GM23338 (cell line): ENCODE measurements at regions not wholly inside any gene's neighbourhood (a gene's known extent, or its start where the extent isn't known, plus 50 kb on each side); places are given as distances from the start of the nearest gene placed in this dataset.

ENCODE experiments used
- ATAC-seq: fragments of 200-7000 bp; cut with Tn5 transposase; 3 replicates; pipeline ENCODE4 v1.9.1; 2020
- DNase-seq: peaks from one replicate; pipeline ENCODE4 v3.0.0-alpha.2; 2015; ENCODE audit warnings: low spot score
- H2AFZ ChIP-seq: fragments of 200-600 bp; sonication (generic); 2 replicates; pipeline ENCODE4 v1.8.0; 2016; ENCODE audit warnings: antibody characterized with exemption, mild to moderate bottlenecking, moderate library complexity
- H3F3A ChIP-seq: fragments of 200-600 bp; sonication (generic); replicated peaks from 2 replicates; pipeline ENCODE4 v1.8.0; 2017; ENCODE audit warnings: antibody characterized with exemption, mixed run types, low read depth
- H3K27ac ChIP-seq: fragments of 200-600 bp; sonication (generic); 2 replicates; pipeline ENCODE4 v1.6.1; 2016; ENCODE audit warnings: low read depth
- H3K27me3 ChIP-seq: fragments of 200-600 bp; sonication (generic); 2 replicates; pipeline ENCODE4 v1.8.0; 2016; ENCODE audit warnings: mild to moderate bottlenecking, mixed run types, moderate library complexity; ENCODE audit not compliant: insufficient read depth
- H3K36me3 ChIP-seq: fragments of 200-600 bp; sonication (generic); 2 replicates; pipeline ENCODE4 v1.8.0; 2016; ENCODE audit warnings: mild to moderate bottlenecking; ENCODE audit not compliant: insufficient read depth
- H3K4me1 ChIP-seq: fragments of 200-600 bp; sonication (generic); 2 replicates; pipeline ENCODE4 v1.8.0; 2016; ENCODE audit warnings: mild to moderate bottlenecking, moderate library complexity; ENCODE audit not compliant: insufficient read depth
- H3K4me2 ChIP-seq: fragments of 200-600 bp; sonication (generic); 2 replicates; pipeline ENCODE4 v1.7.1; 2017; ENCODE audit warnings: mixed run types
- H3K4me3 ChIP-seq: fragments of 200-600 bp; sonication (generic); 2 replicates; pipeline ENCODE4 v1.6.1; 2016; ENCODE audit warnings: mixed run types
- H3K79me2 ChIP-seq: fragments of 200-600 bp; sonication (generic); replicated peaks from 2 replicates; pipeline ENCODE4 v1.8.0; 2017; ENCODE audit warnings: mild to moderate bottlenecking; ENCODE audit not compliant: insufficient read depth
- H3K9me2 ChIP-seq: fragments of 200-600 bp; sonication (generic); 2 replicates; pipeline ENCODE4 v1.8.0; 2017; ENCODE audit not compliant: insufficient read depth
- H4K20me1 ChIP-seq: fragments of 200-600 bp; sonication (generic); replicated peaks from 2 replicates; pipeline ENCODE4 v1.8.0; 2017; ENCODE audit warnings: mild to moderate bottlenecking; ENCODE audit not compliant: insufficient read depth
- H3K27ac Mint-ChIP-seq: 2 replicates; pipeline ENCODE4 v1.8.0; 2020; ENCODE audit warnings: inconsistent platforms, mild to moderate bottlenecking, moderate library complexity, mixed read lengths
- H3K27me3 Mint-ChIP-seq: 3 replicates; pipeline ENCODE4 v1.8.0; 2022; ENCODE audit warnings: low read depth, mild to moderate bottlenecking, moderate library complexity, mixed read lengths, inconsistent platforms; ENCODE audit not compliant: insufficient read depth, poor library complexity
- H3K36me3 Mint-ChIP-seq: 3 replicates; pipeline ENCODE4 v1.8.0; 2021; ENCODE audit warnings: low read depth, mild to moderate bottlenecking, inconsistent platforms, moderate library complexity, mixed read lengths
- H3K4me1 Mint-ChIP-seq: 3 replicates; pipeline ENCODE4 v1.8.0; 2020; ENCODE audit warnings: mild to moderate bottlenecking, inconsistent platforms, mixed read lengths
- H3K4me3 Mint-ChIP-seq: 3 replicates; pipeline ENCODE4 v1.8.0; 2021; ENCODE audit warnings: moderate library complexity, mild to moderate bottlenecking, inconsistent platforms, mixed read lengths
- H3K9me3 Mint-ChIP-seq: 3 replicates; pipeline ENCODE4 v1.8.0; 2020; ENCODE audit warnings: moderate library complexity, mild to moderate bottlenecking, inconsistent platforms, mixed read lengths
- CREB1 ChIP-seq: fragments of 250-450 bp; sonication (Bioruptor Pico); IDR thresholded peaks from 2 replicates; pipeline ENCODE4 v1.5.0; 2020; ENCODE audit warnings: low read depth, mild to moderate bottlenecking, moderate library complexity
- CTCF ChIP-seq, 2 experiments: fragments of 200-600 bp in 1 of 2; sonication (generic) in 1 of 2; conservative IDR thresholded peaks; 2 replicates each; pipeline versions ENCODE4 v1.5.1 to v1.6.1; 2016 to 2017; ENCODE audit warnings: antibody characterized with exemption in 2 of 2, low read depth in 2 of 2, mild to moderate bottlenecking in 2 of 2, moderate library complexity in 1 of 2
- EZH2 ChIP-seq: fragments of 200-600 bp; sonication (generic); IDR thresholded peaks from one replicate; pipeline ENCODE4 v1.8.0; 2017; ENCODE audit warnings: antibody characterized with exemption, mild to moderate bottlenecking, low read depth; ENCODE audit not compliant: unreplicated experiment
- EZH2phosphoT487 ChIP-seq: fragments of 200-600 bp; sonication (generic); IDR thresholded peaks from one replicate; pipeline ENCODE4 v1.8.1; 2018; ENCODE audit warnings: antibody characterized with exemption; ENCODE audit not compliant: unreplicated experiment
- JUNB ChIP-seq: IDR thresholded peaks from one replicate; pipeline ENCODE4 v1.6.1; 2016; ENCODE audit warnings: antibody characterized with exemption; ENCODE audit not compliant: unreplicated experiment
- NANOG ChIP-seq: IDR thresholded peaks from 2 replicates; pipeline ENCODE4 v1.6.1; 2016; ENCODE audit warnings: antibody characterized with exemption, borderline replicate concordance
- POLR2AphosphoS5 ChIP-seq: IDR thresholded peaks from 2 replicates; pipeline ENCODE4 v1.6.1; 2016; ENCODE audit warnings: antibody characterized with exemption, low read depth
- STAT1 ChIP-seq: IDR thresholded peaks from one replicate; pipeline ENCODE4 v1.6.1; 2016; ENCODE audit warnings: antibody characterized with exemption; ENCODE audit not compliant: unreplicated experiment
- ZNF114 ChIP-seq: fragments of 250-450 bp; sonication (Bioruptor Pico); IDR thresholded peaks from 2 replicates; pipeline ENCODE4 v1.5.0; 2020; ENCODE audit warnings: mild to moderate bottlenecking, moderate library complexity
- ZNF331 ChIP-seq: fragments of 250-450 bp; sonication (Bioruptor Pico); IDR thresholded peaks from 2 replicates; pipeline ENCODE4 v1.5.0; 2020; ENCODE audit warnings: low read depth, mild to moderate bottlenecking, moderate library complexity
- ZNF462 ChIP-seq: fragments of 250-450 bp; sonication (Bioruptor Pico); IDR thresholded peaks from 2 replicates; pipeline ENCODE4 v1.5.0; 2020; ENCODE audit warnings: mild to moderate bottlenecking, moderate library complexity
- TF ChIP-seq, protein P1 (sequence below): IDR thresholded peaks from one replicate; pipeline ENCODE4 v1.6.1; 2018; ENCODE audit warnings: antibody characterized with exemption; ENCODE audit not compliant: unreplicated experiment
- TF ChIP-seq, protein P2 (sequence below): IDR thresholded peaks from 2 replicates; pipeline ENCODE4 v1.6.1; 2016; ENCODE audit warnings: antibody characterized with exemption

DNA sequence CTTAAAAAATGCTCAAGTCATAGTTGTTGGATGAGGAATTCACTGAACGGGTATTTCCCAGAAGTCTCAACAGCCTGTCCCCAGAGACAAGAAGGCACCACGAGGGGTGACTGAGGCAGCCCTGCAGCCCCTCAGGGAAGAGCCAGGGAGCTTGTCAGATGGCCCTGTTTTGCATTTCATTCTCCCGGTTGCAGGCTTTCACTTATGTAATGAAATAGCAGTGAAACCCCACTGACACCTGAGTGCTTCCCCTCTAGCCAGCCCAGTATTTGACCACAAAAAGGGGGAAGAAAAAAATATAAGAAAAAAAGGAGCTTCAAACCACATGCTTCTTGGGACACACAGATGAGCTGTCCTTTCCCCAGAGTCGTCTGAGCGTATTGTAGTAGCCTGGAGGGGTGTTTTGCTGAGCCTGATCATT lies 75.3 kb upstream of the IL12B start:
- Histone ChIP-seq H3K27ac (no peak overlapping the region), H3K27me3 (no peaks in the 10 kb centered on the region), H3K9me2 (no peaks in the 10 kb centered on the region), H3K4me1 (no peaks in the 10 kb centered on the region), H3K4me2 (no peak overlapping the region), H4K20me1 (no peaks in the 10 kb centered on the region), H3K36me3 (no peaks in the 10 kb centered on the region), H3K79me2 (no peaks in the 10 kb centered on the region), H3K4me3 (no peak overlapping the region), H2AFZ (no peak overlapping the region), H3F3A (no peaks in the 10 kb centered on the region)
- H3K27ac Mint-ChIP-seq: no peak overlapping the region
- H3K36me3 Mint-ChIP-seq: no peaks in the 10 kb centered on the region
- no peak overlapping the region for H3K4me3 Mint-ChIP-seq
- TF ChIP-seq ZNF114 (CRISPR knock-in tag): no peak
- TF ChIP-seq CREB1 (CRISPR knock-in tag): no peak
- TF ChIP-seq CTCF (conservative IDR thresholded peaks at IDR 0.05; ENCODE audit: low read depth in 2 of 2): no peak
- no peak for TF ChIP-seq JUNB
- TF ChIP-seq POLR2AphosphoS5: no peak
- TF ChIP-seq ZNF331: no peak
- TF ChIP-seq, protein P1, sequence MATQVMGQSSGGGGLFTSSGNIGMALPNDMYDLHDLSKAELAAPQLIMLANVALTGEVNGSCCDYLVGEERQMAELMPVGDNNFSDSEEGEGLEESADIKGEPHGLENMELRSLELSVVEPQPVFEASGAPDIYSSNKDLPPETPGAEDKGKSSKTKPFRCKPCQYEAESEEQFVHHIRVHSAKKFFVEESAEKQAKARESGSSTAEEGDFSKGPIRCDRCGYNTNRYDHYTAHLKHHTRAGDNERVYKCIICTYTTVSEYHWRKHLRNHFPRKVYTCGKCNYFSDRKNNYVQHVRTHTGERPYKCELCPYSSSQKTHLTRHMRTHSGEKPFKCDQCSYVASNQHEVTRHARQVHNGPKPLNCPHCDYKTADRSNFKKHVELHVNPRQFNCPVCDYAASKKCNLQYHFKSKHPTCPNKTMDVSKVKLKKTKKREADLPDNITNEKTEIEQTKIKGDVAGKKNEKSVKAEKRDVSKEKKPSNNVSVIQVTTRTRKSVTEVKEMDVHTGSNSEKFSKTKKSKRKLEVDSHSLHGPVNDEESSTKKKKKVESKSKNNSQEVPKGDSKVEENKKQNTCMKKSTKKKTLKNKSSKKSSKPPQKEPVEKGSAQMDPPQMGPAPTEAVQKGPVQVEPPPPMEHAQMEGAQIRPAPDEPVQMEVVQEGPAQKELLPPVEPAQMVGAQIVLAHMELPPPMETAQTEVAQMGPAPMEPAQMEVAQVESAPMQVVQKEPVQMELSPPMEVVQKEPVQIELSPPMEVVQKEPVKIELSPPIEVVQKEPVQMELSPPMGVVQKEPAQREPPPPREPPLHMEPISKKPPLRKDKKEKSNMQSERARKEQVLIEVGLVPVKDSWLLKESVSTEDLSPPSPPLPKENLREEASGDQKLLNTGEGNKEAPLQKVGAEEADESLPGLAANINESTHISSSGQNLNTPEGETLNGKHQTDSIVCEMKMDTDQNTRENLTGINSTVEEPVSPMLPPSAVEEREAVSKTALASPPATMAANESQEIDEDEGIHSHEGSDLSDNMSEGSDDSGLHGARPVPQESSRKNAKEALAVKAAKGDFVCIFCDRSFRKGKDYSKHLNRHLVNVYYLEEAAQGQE: no peak
- TF ChIP-seq, protein P2, sequence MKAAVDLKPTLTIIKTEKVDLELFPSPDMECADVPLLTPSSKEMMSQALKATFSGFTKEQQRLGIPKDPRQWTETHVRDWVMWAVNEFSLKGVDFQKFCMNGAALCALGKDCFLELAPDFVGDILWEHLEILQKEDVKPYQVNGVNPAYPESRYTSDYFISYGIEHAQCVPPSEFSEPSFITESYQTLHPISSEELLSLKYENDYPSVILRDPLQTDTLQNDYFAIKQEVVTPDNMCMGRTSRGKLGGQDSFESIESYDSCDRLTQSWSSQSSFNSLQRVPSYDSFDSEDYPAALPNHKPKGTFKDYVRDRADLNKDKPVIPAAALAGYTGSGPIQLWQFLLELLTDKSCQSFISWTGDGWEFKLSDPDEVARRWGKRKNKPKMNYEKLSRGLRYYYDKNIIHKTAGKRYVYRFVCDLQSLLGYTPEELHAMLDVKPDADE: no peak
- TF ChIP-seq EZH2: no peak
- no peak for TF ChIP-seq EZH2phosphoT487
- no peak for TF ChIP-seq NANOG
- TF ChIP-seq ZNF462: no peak
- TF ChIP-seq STAT1: no peak
- DNase-seq (no peak), ATAC-seq (no peak; the same call in 2 of the 3 replicates)
- H3K9me3 Mint-ChIP-seq: no peaks in the 10 kb centered on the region
- H3K4me1 Mint-ChIP-seq: peaks cover 7% of the 10 kb centered on the region; the same call in 2 of the 3 replicates
- peaks cover 2% of the 10 kb centered on the region for H3K27me3 Mint-ChIP-seq
